ENCODE measurements at regions not wholly inside any gene's neighbourhood (a gene's known extent, or its start where the extent isn't known, plus 50 kb on each side); places are given as distances from the start of the nearest gene placed in this dataset.

DNA sequence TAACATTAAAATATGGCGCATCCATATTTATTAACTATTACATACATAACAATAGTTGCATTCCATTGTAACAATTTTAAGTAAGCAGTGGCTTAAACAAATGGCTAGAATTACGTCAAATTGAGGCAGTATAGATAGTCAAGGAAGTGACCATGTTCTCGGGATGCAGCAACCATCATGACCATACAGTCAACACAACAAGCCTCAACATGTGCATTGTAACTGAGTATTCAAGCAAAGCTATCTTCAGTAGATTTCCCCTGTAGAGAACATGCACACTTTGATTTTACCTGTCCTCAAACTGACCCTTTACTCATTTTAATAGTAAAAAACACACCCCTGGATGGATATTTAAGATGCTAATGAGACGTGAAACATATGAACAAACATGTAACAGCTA lies 356.4 kb downstream of the HINT1 start:
- in situ Hi-C loops (cut with MboI): no loop called here
- Histone ChIP-seq H2AFZ (no peak overlapping the region), H3K9me2 (ENCODE audit: insufficient read depth) (no peaks in the 10 kb centered on the region), H3K27me3 (replicated peaks; ENCODE audit: insufficient read depth) (no peaks in the 10 kb centered on the region), H3K4me3 (no peak overlapping the region), H3K79me2 (ENCODE audit: insufficient read depth) (no peaks in the 10 kb centered on the region), H3K9ac (no peak overlapping the region), H4K20me1 (ENCODE audit: insufficient read depth) (no peaks in the 10 kb centered on the region), H3K4me2 (ENCODE audit: unreplicated experiment) (no peak overlapping the region), H3K27ac (no peak overlapping the region), H3F3A (ENCODE audit: insufficient read depth) (no peaks in the 10 kb centered on the region), H3K4me1 (ENCODE audit: insufficient read depth) (no peaks in the 10 kb centered on the region), H3K36me3 (ENCODE audit: low read depth) (no peaks in the 10 kb centered on the region), H3K9me3 (ENCODE audit: low read depth) (no peaks in the 10 kb centered on the region)
- DNase-seq: no peak
- no peak for TF ChIP-seq EZH2phosphoT487 (IDR thresholded peaks at IDR 0.05; ENCODE audit: insufficient read depth, low read depth)
- TF ChIP-seq EZH2 (IDR thresholded peaks at IDR 0.05; ENCODE audit: insufficient read depth, poor library complexity, severe bottlenecking): no peak
- WGBS, 2 experiments (ENCODE audit: low coverage in 1 of 2, low lambda C conversion rate in 2 of 2, missing lambda C conversion rate in 2 of 2): 24 to 28% methylated on average over 4 of the region's 4 CpGs

GRCh38 chr5:130805648-130806047 lies 359.4 kb downstream of the HINT1 start:
- H3K27ac ChIP-seq: no peak overlapping the region
- no peaks in the 10 kb centered on the region for H4K20me1 ChIP-seq (ENCODE audit: insufficient read depth)
- no peaks in the 10 kb centered on the region for H3K79me2 ChIP-seq (ENCODE audit: insufficient read depth)
- no peaks in the 10 kb centered on the region for H3K36me3 ChIP-seq (ENCODE audit: low read depth)
- no peaks in the 10 kb centered on the region for H3K4me1 ChIP-seq (ENCODE audit: insufficient read depth)
- no peaks in the 10 kb centered on the region for H3K9me2 ChIP-seq (ENCODE audit: insufficient read depth)
- no peaks in the 10 kb centered on the region for H3F3A ChIP-seq (ENCODE audit: insufficient read depth)
- DNase-seq: no peak
- TF ChIP-seq EZH2 (IDR thresholded peaks at IDR 0.05; ENCODE audit: insufficient read depth, poor library complexity, severe bottlenecking): no peak
- H3K9ac ChIP-seq: no peak overlapping the region
- 0 to 2% methylated on average over 2 of the region's 2 CpGs for WGBS, 2 experiments (ENCODE audit: low coverage in 1 of 2, low lambda C conversion rate in 2 of 2, missing lambda C conversion rate in 2 of 2)
- in situ Hi-C loops (cut with MboI): no loop called here
- no peak overlapping the region for H3K4me3 ChIP-seq
- H2AFZ ChIP-seq: no peak overlapping the region
- H3K9me3 ChIP-seq (ENCODE audit: low read depth): no peaks in the 10 kb centered on the region
- no peak overlapping the region for H3K4me2 ChIP-seq (ENCODE audit: unreplicated experiment)
- H3K27me3 ChIP-seq (replicated peaks; ENCODE audit: insufficient read depth): no peaks in the 10 kb centered on the region

GRCh38 chr5:130805036-130805435 lies 360.0 kb downstream of the HINT1 start:
- no peak overlapping the region for H2AFZ ChIP-seq
- H3K4me2 ChIP-seq (ENCODE audit: unreplicated experiment): no peak overlapping the region
- H3K9me3 ChIP-seq (ENCODE audit: low read depth): no peaks in the 10 kb centered on the region
- TF ChIP-seq EZH2phosphoT487 (IDR thresholded peaks at IDR 0.05; ENCODE audit: insufficient read depth, low read depth) (no peak), EZH2 (IDR thresholded peaks at IDR 0.05; ENCODE audit: insufficient read depth, poor library complexity, severe bottlenecking) (no peak)
- H3K36me3 ChIP-seq (ENCODE audit: low read depth): no peaks in the 10 kb centered on the region
- H3K4me1 ChIP-seq (ENCODE audit: insufficient read depth): no peaks in the 10 kb centered on the region
- no peak overlapping the region for H3K4me3 ChIP-seq
- H3K27me3 ChIP-seq (replicated peaks; ENCODE audit: insufficient read depth): no peaks in the 10 kb centered on the region
- no peaks in the 10 kb centered on the region for H3F3A ChIP-seq (ENCODE audit: insufficient read depth)
- H3K79me2 ChIP-seq (ENCODE audit: insufficient read depth): no peaks in the 10 kb centered on the region
- H4K20me1 ChIP-seq (ENCODE audit: insufficient read depth): no peaks in the 10 kb centered on the region
- H3K9ac ChIP-seq: no peak overlapping the region
- H3K27ac ChIP-seq: no peak overlapping the region
- H3K9me2 ChIP-seq (ENCODE audit: insufficient read depth): no peaks in the 10 kb centered on the region
- no peak for DNase-seq
- in situ Hi-C loops (cut with MboI): no loop called here

- WGBS, 2 experiments (ENCODE audit: low coverage in 1 of 2, low lambda C conversion rate in 2 of 2, missing lambda C conversion rate in 2 of 2): 45 to 46% methylated on average over 2 of the region's 2 CpGs
- Histone ChIP-seq H3K9me3 (ENCODE audit: low read depth) (no peaks in the 10 kb centered on the region), H3F3A (ENCODE audit: insufficient read depth) (no peaks in the 10 kb centered on the region), H3K4me2 (ENCODE audit: unreplicated experiment) (no peak overlapping the region), H3K36me3 (ENCODE audit: low read depth) (no peaks in the 10 kb centered on the region), H3K27me3 (replicated peaks; ENCODE audit: insufficient read depth) (no peaks in the 10 kb centered on the region), H4K20me1 (ENCODE audit: insufficient read depth) (no peaks in the 10 kb centered on the region), H3K27ac (no peak overlapping the region), H3K9ac (no peak overlapping the region), H2AFZ (no peak overlapping the region), H3K4me3 (no peak overlapping the region), H3K4me1 (ENCODE audit: insufficient read depth) (no peaks in the 10 kb centered on the region), H3K9me2 (ENCODE audit: insufficient read depth) (no peaks in the 10 kb centered on the region), H3K79me2 (ENCODE audit: insufficient read depth) (no peaks in the 10 kb centered on the region)
- in situ Hi-C loops (cut with MboI): no loop called here
- no peak for DNase-seq
- TF ChIP-seq EZH2 (IDR thresholded peaks at IDR 0.05; ENCODE audit: insufficient read depth, poor library complexity, severe bottlenecking): no peak
- TF ChIP-seq EZH2phosphoT487 (IDR thresholded peaks at IDR 0.05; ENCODE audit: insufficient read depth, low read depth): no peak
Observed at GRCh38 chr5:130801963-130802362, 363.1 kb downstream of the HINT1 start.

- Histone ChIP-seq H3K79me2 (ENCODE audit: insufficient read depth) (no peaks in the 10 kb centered on the region), H3K36me3 (ENCODE audit: low read depth) (no peaks in the 10 kb centered on the region), H3K27ac (no peak overlapping the region), H4K20me1 (ENCODE audit: insufficient read depth) (no peaks in the 10 kb centered on the region), H3F3A (ENCODE audit: insufficient read depth) (no peaks in the 10 kb centered on the region), H3K27me3 (replicated peaks; ENCODE audit: insufficient read depth) (no peaks in the 10 kb centered on the region), H3K4me3 (no peak overlapping the region), H3K9ac (no peak overlapping the region), H3K9me3 (ENCODE audit: low read depth) (no peaks in the 10 kb centered on the region), H3K9me2 (ENCODE audit: insufficient read depth) (no peaks in the 10 kb centered on the region), H3K4me1 (ENCODE audit: insufficient read depth) (no peaks in the 10 kb centered on the region), H2AFZ (no peak overlapping the region), H3K4me2 (ENCODE audit: unreplicated experiment) (no peak overlapping the region)
- in situ Hi-C loops (cut with MboI): no loop called here
- TF ChIP-seq EZH2 (IDR thresholded peaks at IDR 0.05; ENCODE audit: insufficient read depth, poor library complexity, severe bottlenecking) (no peak), EZH2phosphoT487 (IDR thresholded peaks at IDR 0.05; ENCODE audit: insufficient read depth, low read depth) (no peak)
- DNase-seq: no peak
Observed at GRCh38 chr5:130799015-130799414, 366.0 kb downstream of the HINT1 start.

Measured in GM23248 (cell line).